Cardiac fibroblast (primary cell): ENCODE measurements at regions not wholly inside any gene's neighbourhood (a gene's known extent, or its start where the extent isn't known, plus 50 kb on each side); places are given as distances from the start of the nearest gene placed in this dataset.

Experiments
- DNase-seq, 2 donors: peaks; one replicate each; pipeline versions ENCODE4 v3.0.0 to v3.0.0-alpha.2; 2010; ENCODE audit warnings: low read depth in 2 of 2
- H3K4me3 ChIP-seq, 2 donors: replicated peaks in 1 of 2; 1 replicate in 1 of 2; 2 replicates in 1 of 2; pipeline ENCODE4 v1.5.1; 2011; ENCODE audit warnings: low read depth in 2 of 2, low read length in 2 of 2, mild to moderate bottlenecking in 2 of 2, moderate library complexity in 1 of 2
- TF ChIP-seq, protein P1 (sequence below): IDR thresholded peaks from one replicate; pipeline ENCODE4 v1.5.1; 2011; ENCODE audit warnings: low read depth, mild to moderate bottlenecking, low read length, inconsistent platforms

DNA sequence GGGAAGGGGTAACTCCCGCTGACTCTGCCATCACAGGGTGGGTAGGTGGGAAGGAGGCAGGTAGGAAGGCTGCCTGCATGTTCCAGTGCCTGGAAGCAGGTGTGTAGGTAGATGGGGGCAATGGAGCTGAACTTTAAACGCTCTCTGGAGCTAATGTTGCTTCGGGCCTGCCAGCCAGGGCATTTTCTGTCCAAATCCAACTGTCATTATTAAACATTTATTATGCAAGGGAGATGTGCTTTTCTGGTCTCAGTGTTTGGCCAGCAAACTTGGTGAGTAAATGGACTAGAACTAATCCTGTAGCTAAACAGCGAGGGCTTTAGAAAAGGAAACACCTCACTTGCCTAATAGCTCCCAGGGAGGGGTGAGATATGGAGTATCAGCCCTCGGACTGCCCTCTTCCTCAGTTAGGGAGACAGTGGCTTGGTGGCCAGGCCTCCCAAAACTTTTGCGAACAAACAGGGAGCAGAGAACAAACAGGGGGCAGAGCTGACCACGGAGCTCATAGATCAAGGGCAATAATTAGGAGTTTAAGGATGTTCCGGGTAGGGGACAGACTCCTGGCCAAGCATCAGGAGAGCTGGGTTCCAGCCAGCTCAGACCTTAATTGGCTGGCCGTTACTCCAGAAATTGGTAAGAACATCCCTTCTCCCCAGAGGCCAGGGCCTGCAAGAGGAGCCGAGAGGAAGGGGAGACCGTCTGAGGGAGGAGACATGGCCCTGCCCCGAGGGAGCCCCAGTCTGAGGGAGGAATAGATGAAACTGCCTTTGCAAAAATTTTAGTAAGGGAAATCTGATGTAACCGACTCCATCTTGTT lies 131.1 kb downstream of the VEGFA start:
- TF ChIP-seq, protein P1, sequence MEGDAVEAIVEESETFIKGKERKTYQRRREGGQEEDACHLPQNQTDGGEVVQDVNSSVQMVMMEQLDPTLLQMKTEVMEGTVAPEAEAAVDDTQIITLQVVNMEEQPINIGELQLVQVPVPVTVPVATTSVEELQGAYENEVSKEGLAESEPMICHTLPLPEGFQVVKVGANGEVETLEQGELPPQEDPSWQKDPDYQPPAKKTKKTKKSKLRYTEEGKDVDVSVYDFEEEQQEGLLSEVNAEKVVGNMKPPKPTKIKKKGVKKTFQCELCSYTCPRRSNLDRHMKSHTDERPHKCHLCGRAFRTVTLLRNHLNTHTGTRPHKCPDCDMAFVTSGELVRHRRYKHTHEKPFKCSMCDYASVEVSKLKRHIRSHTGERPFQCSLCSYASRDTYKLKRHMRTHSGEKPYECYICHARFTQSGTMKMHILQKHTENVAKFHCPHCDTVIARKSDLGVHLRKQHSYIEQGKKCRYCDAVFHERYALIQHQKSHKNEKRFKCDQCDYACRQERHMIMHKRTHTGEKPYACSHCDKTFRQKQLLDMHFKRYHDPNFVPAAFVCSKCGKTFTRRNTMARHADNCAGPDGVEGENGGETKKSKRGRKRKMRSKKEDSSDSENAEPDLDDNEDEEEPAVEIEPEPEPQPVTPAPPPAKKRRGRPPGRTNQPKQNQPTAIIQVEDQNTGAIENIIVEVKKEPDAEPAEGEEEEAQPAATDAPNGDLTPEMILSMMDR = no peak
- peak in 1 of 2 donors; percentile 18 for DNase-seq
- H3K4me3 ChIP-seq = no peak overlapping the region

DNA sequence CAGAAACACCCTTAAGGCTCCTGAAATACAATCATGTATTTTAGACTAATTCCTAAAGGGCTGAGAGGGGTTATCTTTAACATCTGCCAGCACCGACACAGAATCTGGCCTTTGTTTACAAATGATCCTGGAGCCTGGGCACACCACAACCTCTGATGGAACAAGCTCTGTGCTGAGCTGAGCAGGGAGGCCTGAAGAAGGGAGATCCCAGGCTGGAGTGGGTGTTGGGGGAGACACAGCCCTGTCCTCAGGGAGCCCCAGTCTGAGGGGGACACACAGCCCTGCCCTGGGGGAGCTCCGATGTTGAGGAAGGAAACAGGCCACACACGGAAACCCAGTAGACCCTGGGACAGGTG lies 130.5 kb downstream of the VEGFA start:
- no peak overlapping the region for H3K4me3 ChIP-seq
- TF ChIP-seq, protein P1 = no peak
- DNase-seq = no peak

DNA sequence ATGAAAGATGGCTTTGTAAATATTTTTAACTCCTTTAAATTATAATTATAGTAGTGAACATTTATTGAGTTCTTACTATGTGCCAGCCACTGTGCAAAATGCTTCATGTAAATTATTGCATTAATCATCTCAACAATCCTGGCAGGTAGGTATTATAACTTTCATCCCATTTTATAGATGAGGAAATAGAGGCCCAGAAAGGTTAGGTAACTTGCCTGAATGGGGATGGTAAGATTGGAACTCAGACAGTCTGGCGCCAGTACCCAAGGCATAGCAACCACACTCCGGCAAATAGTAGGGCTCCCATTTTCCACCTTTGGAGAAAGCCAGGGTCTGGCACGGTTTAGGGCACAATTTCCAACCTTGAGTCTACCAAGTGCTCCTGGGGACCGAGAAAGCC lies 129.8 kb downstream of the VEGFA start:
- no peak overlapping the region for H3K4me3 ChIP-seq
- no peak for DNase-seq
- TF ChIP-seq, protein P1 = no peak

DNA sequence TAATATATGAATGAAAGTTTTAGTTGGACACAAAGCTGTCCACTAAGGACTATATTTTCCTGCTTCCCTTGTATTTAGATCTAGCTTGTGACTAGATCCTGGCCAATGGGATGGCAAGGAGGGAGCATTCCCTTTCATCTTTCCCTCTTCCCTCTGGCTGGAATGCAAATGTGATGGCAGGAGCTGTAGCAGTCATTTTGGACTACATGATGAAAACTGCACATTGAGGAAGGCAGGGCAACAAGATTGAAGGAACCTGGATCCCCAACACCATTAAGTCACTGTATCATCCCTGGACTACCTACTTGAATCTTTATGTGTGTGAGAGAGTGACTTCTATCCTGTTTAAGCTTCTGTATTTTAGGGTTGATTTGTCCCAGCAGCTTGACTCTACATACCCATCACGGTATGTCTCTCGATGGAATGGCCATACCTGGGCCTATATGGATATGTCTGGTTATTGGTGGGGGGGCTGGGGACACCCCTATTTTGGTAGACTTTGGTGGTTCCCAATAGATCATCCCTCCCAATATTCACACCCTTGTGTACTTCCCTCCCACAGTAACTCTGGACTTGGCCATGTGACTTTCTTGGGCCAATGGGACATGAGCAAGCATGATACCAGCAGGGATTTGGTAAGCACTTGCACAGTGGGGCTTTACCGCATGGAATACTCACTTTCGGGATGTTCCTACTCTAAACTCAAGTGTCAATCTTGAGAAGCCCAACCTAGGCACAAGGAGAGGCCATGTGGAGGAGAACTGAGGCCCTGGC lies 128.5 kb downstream of the VEGFA start:
- no peak for DNase-seq
- no peak overlapping the region for H3K4me3 ChIP-seq
- TF ChIP-seq, protein P1 = no peak

DNA sequence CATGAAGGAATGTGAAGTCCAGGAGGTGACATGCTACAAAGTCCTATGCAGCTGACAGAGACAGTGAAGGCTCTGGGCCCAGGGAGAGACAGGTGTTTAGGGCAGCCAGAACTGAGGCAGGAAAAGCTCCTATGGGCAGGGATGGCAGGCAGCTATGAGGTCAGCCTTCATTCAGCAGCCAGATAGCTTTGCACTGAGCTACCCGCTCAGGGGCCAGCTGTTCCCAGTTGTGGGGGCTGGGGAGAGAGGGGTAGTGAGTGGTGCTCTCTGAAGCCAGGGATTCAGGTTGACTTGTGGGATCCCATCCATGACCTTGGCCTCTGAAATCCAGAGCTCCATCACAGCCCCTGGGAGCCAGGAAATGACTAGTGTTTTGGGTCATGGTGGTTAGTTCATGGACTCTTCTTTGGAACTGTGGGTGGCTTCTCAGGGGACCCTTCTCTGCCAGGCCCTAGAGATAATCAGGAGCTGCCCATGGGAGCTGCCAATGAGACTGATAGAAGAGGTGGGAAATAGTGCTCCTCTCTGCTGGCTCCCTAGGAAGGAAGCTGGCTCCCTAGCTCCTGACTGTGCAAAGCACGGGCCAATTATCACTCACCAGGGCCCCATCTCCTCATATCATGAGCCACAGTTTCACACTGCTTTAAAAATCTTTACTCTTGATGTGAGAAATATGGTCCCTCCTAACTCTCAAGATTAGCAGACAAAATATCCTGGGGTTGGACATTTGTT lies 127.7 kb downstream of the VEGFA start:
- TF ChIP-seq, protein P1 = no peak
- H3K4me3 ChIP-seq = no peak overlapping the region
- DNase-seq = no peak

DNA sequence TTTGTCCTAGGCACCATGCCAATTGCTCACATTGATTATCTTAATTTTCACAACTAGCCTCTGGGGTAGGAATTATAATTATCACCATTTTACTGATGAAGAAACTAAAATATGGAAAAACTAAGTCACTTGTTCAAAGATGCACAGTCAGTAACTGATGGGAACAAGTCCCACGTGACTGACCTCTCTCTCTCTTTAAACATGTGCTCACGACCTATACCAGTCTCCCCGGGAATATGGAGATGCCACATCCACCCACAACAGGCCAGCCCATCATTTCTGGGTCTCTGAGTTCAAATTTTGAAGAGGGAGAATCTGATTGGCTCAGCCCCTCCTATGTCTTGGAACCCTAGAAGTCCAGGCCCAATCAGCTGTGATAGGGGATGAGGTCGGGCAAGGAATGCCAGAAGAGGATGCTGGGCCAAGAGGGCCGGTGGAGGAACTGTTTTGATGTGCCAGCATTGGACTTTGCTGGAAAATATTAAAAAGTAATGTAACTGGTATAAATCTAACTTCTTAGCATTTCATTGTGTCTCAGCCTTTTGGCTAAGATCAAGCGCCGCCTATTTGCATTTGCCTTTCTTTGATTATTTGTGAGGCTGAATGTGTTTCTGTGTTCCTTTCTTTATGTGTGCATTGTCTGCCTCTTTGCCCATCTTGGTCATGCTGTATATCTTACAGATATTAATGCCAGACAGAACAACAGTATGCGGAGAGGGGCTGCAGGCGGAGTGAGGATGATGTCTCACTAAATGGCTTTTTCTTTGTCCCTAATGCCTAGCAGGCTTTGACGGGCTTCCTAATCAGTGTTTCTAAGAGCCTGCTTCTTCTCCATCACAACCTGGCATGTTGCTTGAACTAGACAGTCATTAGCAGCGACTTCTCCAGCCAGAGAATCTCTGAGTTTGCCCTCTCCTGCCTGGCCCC lies 126.6 kb downstream of the VEGFA start:
- no peak for DNase-seq
- TF ChIP-seq, protein P1 = no peak
- no peak overlapping the region for H3K4me3 ChIP-seq
